ENCODE measurements at regions not wholly inside any gene's neighbourhood (a gene's known extent, or its start where the extent isn't known, plus 50 kb on each side); places are given as distances from the start of the nearest gene placed in this dataset.

GRCh38 chr2:217206016-217206725 is 346.3 kb upstream of the TNP1 start:
- H4K20me1 ChIP-seq (ENCODE audit: insufficient read depth, low read length), result no peaks in the 10 kb centered on the region
- DNase-seq (ENCODE audit: low spot score), result no peak
- intact Hi-C loops (cut with micrococcal nuclease; ENCODE audit: unreplicated experiment), result no loop called here
- H3K27me3 ChIP-seq (ENCODE audit: control insufficient read depth in 1 of 2, insufficient read depth in 2 of 2, low read length in 2 of 2), result peaks cover 0 to 30% of the 10 kb centered on the region in 2 experiments; a peak in 4 of 5 replicates
- no peak overlapping the region for H3K4me2 ChIP-seq (ENCODE audit: low read depth, low read length)
- ATAC-seq, result no peak
- 0% methylated on average over 3 of the region's 3 CpGs for WGBS (ENCODE audit: low lambda C conversion rate)
- no TSS peak for BruUV-seq (replicated peaks)
- H3K4me1 ChIP-seq (ENCODE audit: insufficient read depth, low read length), result no peaks in the 10 kb centered on the region
- in situ Hi-C loops (cut with HindIII; ENCODE audit: extremely low pct_ligation_motif_present, low pct_unique_long_range_greater_than_20kb), result no loop called here
- ChIA-PET CTCF (ENCODE audit: low intra/inter-chr PET ratio, low total read pairs) (no interaction called here), POLR2A (no interaction called here)
- H3K9ac ChIP-seq (ENCODE audit: insufficient read depth, low read depth, low read length), result no peak overlapping the region
- no peak overlapping the region for H3K4me3 ChIP-seq (replicated peaks in 1 of 3; ENCODE audit: insufficient read depth in 1 of 3, low read depth in 2 of 3, low read length in 3 of 3)
- FAIRE-seq, result no peak
- H3K9me3 ChIP-seq (ENCODE audit: low read length), result no peaks in the 10 kb centered on the region
- H2AFZ ChIP-seq (ENCODE audit: low read length), result no peak overlapping the region
- no peak overlapping the region for H3K27ac ChIP-seq (ENCODE audit: extremely low read length, insufficient read depth, low read length)
- H3K79me2 ChIP-seq (ENCODE audit: insufficient read depth, low read length), result no peaks in the 10 kb centered on the region
- no peaks in the 10 kb centered on the region for H3K36me3 ChIP-seq (replicated peaks in 1 of 2; ENCODE audit: control insufficient read depth in 1 of 2, insufficient read depth in 2 of 2, low read length in 2 of 2)
- no peak for TF ChIP-seq TGIF2 (CRISPR knock-in tag; IDR thresholded peaks at IDR 0.05)
- TF ChIP-seq ZNF572 (CRISPR knock-in tag; IDR thresholded peaks at IDR 0.05), result no peak
- no peak for TF ChIP-seq SRSF4 (IDR thresholded peaks at IDR 0.05; ENCODE audit: low read depth, low read length, poor library complexity, severe bottlenecking)
- no peak for TF ChIP-seq TERF1 (CRISPR knock-in tag; IDR thresholded peaks at IDR 0.05)
- TF ChIP-seq ZNF770 (CRISPR knock-in tag; IDR thresholded peaks at IDR 0.05), result no peak
- TF ChIP-seq CBX5 (CRISPR knock-in tag; IDR thresholded peaks at IDR 0.05; ENCODE audit: borderline replicate concordance), result no peak
- TF ChIP-seq NCOA2 (CRISPR knock-in tag; IDR thresholded peaks at IDR 0.05), result no peak
- TF ChIP-seq ZNF331 (CRISPR knock-in tag; IDR thresholded peaks at IDR 0.05), result no peak
- no peak for TF ChIP-seq ZNF747 (CRISPR knock-in tag; IDR thresholded peaks at IDR 0.05; ENCODE audit: borderline replicate concordance)
- TF ChIP-seq ZBTB8A (CRISPR knock-in tag; IDR thresholded peaks at IDR 0.05; ENCODE audit: borderline replicate concordance, low read depth), result no peak
- TF ChIP-seq ZNF18 (CRISPR knock-in tag; IDR thresholded peaks at IDR 0.05; ENCODE audit: insufficient replicate concordance), result no peak
- no peak for TF ChIP-seq ESRRA (CRISPR knock-in tag; IDR thresholded peaks at IDR 0.05; ENCODE audit: low read depth)
- TF ChIP-seq PRDM15 (CRISPR knock-in tag; IDR thresholded peaks at IDR 0.05), result no peak
- no peak for TF ChIP-seq ZNF512 (CRISPR knock-in tag; IDR thresholded peaks at IDR 0.05)
